GM19328 (cell line): ENCODE measurements at regions not wholly inside any gene's neighbourhood (a gene's known extent, or its start where the extent isn't known, plus 50 kb on each side); places are given as distances from the start of the nearest gene placed in this dataset.
"Not testable (repeated sequence)": the region's sequence is repeated elsewhere in the genome, so short reads cannot be mapped to it uniquely, and the experiment has no call there.

Experiments used
- ATAC-seq: cut with Tn5 transposase; IDR thresholded peaks from one replicate; pipeline ENCODE4 v1.9.1; 2021; ENCODE audit warnings: mild to moderate bottlenecking, moderate library complexity; ENCODE audit not compliant: unreplicated experiment

DNA sequence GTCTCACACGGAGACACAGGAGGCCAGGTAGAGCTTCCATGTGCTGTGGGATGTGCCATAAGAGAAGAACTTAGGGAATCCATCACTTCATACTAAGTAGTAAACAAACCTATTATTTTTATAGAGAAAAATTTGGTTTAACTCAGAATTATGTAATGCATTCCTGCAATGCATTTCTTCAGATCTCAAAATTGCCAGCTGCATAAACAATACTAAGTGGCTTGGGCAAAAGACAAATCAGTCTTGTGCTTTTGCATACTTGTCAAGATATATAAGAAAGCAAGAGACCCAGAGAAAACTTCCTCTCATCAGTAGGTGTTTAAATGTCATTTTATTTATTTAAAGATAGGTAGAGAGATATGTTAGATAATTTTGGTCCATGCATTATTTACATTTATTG, 382.1 kb upstream of the CTSO start:
- ATAC-seq: no peak

DNA sequence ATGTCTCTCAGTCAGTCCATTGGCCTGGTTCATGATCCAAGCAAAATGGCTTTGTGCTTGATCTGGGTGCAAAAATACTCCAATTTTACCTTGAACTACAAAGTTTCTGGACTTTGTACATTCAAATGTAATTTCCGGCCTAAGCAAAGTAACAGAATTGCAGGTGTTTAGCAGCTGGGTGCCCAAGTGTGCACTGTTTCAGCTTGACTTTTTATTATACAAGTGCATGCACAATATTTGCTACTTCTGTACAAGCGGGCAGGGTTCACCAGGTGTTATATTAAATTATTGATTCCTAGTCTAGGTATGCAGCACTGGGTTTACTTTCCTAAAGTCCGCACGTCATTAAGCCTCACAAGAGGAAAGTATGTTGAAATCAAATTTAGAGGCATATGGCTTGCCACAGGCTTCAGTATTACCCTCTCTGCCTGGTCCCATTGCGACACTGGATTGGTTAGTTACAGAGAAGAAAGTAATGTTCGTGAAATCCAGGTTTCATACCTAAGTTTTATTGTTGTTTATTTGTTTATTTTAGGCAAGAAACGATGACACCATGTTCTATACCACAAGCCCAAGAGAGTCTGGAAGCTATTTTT, 376.9 kb upstream of the CTSO start:
- no peak for ATAC-seq

DNA sequence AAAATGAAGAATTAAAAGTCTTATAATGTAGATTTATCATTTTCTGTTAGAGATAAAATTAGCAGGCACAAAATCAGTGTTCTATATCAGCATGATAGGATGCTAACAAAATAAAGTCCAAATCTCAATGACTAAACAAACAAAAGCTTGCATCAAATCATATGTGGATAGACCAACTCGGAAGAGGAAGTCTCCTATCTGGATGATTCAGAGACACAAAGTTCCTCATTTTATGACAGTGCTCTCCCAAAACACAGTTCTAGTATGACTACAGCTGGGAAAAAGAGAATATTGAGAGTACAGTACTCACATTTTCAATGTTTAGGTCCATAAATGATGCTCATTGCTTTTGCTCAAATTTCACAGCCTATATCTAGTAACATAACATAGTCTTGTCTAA, 376.1 kb upstream of the CTSO start:
- no peak for ATAC-seq

DNA sequence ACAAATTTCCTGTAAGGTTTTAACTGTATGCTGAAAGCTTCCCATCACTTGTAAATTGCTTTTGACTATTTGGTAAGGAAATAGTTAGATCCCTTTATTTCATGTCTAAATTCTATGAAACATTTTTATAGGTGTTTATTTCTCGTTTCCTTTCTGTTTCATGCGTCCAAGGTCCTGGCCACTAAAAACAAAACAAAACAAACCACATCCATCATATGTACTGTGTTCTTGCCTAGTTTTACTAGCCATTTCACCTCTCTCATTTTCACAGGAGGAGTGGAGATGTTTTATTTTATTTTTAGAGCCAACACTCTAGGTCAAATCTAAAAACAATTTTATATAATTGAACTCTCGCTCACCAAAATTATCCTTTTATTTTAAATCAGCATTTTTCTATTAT, 375.2 kb upstream of the CTSO start:
- ATAC-seq: no peak

DNA sequence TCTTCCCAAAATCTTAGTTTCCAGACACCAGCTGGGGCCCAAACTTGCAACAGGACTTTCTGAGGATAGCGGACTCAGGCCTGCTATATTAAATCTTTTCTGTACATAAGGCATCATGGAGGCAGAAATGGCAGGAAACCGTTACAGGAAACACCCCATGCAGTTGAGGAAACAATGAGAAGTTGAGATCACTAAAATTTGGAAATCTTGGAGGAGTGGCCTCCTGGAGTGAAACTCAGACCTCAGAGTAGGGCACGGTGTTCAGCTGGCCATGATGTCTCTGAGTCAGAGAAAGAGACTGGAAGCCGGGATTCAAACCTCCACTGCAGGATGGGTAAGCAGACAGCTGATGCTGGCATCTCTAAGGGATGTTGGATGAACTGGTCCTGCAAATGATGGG, 372.6 kb upstream of the CTSO start:
- ATAC-seq: no peak

DNA sequence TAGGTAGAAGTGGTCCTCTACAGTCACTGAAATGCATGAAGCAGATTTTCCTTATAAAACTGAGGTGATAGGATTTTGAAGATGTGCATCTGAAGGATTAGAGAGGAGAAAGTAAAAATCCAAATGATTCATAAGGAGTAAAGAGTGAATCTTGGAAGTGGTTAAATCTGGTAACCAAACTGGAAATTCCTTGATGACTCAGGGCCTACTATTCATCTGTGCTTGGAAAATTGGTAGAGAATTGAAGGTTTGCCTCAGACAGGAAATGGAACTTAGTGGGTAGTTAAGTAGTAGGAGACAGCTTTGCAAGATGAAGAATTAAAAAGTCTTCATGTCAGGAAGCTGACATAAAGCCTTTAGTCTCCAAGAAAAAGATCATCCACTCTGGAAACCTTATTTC, 368.9 kb upstream of the CTSO start:
- ATAC-seq: no peak

DNA sequence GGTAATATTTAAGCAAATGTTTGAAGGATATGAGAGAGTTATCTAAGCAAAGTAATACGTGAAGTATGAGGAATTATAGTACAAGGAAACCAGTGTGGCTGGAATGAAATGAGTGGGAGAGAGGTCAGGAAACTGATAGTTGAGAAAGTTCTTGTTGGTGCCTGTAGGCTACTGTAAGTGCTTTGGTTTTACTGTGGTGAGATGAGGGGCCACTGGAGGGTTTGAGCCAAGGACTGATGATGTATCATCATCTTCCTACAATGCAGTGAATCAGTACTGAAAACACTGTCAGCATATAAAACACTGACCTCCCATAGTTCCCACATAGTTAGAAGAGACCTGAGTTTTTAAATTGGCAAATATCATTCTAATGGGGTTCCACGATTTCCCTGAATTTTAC, 367.5 kb upstream of the CTSO start:
- no peak for ATAC-seq

DNA sequence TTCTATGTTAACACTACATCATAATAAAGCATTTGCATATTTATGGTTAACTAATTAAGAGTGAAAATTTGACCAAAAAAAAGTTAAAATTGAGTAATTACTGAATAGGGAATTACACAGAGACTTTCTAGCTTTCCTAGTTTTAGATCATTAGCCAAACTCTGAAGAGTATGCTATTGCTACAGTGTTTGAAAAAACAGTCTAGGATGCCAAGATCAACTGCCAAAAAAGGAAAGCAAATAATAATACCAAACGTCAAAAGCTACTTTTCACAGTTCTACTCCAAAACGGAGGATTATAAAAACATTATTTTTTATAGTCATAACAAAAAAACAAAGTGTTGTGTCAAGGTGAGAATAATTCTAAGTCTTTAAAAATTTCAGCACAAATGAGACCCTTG, 359.8 kb upstream of the CTSO start:
- no peak for ATAC-seq

DNA sequence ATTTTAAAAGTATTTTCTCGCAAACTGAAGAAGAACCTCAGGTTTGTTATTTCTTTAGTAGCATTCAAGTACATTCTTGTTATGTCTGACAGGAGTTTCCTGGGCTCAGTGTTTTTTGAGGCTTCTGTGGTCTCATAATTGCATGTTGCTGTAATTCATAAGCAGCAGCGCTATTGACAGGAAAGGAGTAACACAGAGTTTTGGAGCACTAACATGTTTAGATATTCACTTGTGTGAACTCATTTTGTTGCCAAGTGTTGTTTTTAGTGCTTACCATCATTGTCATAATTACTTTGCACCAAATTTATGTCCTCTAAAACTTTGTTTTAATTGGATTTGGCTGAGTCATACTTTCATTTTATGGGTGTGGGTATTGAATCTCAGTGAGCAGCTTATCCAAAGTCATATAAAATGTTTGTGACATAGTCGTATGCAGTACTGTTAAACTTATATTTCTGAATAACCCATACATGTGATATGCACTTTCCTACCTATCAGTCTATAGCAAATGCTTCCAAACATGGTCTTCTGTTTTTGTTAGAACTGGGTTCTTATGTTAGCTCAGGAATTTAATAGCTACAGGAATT, 358.7 kb upstream of the CTSO start:
- ATAC-seq: no peak

DNA sequence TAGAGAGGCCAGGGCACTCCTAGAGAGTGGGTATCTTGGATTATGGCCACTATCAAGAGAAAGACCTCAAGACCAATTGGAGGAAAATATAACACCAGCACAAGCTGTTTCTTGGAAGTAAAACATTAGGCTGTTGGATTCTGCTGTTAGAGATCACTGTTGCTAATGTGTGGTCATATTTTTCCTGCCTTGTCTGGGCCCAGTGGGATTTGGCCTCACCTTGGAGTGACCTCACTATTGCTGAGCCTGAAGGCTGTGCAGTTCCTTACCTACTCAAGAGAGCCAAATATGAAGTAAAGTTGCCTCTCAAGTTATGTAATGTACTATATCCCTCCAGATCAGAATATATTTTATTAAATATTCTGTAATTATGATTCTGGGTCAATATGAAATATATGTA, 355.4 kb upstream of the CTSO start:
- no peak for ATAC-seq

DNA sequence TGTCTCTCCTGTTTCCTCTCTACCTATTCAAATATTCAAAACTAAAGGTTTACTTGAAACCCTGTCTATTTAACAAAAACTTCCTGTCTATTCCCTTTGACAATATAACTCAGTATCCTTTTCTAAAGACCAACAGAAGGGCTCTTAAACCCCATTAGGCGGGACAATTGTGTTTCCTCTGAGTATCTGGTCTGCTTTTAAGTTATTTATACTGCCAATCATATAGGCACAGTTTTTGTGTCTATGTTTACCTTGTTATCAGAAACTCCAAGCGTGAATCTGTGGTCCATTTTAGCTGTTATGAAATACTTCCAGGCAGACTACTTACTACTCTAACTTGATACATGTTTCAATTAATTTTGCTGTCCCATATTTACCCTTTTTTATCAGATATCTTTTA, 350.0 kb upstream of the CTSO start:
- no peak for ATAC-seq

DNA sequence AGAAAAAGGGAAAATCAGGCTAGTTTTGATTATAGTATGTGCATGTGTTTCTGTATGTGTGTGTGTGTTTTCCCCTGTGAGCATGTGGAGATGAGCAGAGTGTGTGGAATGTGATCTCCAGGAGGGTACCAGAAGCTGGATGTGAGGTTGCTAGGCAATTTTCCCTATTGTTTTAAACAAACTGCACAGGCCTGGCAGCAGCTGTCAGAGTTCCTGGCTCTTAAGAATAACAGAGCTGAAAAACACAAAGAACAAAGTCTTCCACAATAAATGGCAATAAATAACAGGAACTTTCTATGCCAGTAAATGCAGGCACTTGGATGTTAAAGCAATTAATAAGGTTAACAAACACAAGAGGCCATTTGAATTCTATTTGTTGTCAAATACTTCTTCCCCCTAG, 344.6 kb upstream of the CTSO start:
- no peak for ATAC-seq

DNA sequence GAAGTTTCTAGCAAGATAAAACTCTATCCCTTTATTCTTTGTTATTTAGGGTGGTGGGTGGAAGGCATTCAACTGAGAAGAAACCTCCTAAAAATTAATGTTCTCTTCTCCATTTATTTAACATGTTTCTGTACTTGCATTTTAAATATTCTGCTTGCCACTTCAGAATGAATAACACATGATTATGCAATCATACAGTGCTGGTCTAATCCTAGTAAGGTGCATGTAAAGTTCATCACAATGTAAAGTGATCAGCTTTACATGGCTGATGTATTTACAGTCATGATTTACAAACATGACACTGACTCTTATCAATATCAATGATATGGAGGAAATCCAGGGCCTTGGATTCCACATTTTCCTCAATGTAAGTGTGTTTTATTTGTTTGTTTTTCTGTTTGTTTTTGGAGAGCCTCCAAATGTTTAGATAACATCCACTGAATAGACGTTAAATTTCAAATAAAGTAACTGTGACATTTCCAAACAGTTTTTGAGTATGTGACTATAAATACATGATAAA, 342.1 kb upstream of the CTSO start:
- no peak for ATAC-seq

DNA sequence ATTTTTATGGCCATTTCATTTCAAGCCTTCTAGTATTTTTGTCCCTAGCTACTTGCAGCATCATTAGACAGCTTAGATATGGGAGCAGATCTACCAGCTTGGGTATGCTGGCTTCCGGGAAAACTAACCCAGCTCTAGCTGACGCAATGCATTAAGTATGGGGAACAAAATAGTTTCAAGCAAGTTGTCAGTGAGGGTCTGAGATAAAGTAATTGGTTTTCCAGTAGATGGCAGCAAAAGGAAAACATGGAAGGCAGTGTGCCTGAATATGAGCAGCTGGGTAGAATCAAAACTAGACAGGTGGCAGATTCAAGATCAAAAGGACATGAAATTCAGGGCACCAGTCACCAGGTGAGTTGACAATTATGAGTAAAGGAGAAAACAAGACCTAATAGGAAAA, 340.9 kb upstream of the CTSO start:
- ATAC-seq: no peak

DNA sequence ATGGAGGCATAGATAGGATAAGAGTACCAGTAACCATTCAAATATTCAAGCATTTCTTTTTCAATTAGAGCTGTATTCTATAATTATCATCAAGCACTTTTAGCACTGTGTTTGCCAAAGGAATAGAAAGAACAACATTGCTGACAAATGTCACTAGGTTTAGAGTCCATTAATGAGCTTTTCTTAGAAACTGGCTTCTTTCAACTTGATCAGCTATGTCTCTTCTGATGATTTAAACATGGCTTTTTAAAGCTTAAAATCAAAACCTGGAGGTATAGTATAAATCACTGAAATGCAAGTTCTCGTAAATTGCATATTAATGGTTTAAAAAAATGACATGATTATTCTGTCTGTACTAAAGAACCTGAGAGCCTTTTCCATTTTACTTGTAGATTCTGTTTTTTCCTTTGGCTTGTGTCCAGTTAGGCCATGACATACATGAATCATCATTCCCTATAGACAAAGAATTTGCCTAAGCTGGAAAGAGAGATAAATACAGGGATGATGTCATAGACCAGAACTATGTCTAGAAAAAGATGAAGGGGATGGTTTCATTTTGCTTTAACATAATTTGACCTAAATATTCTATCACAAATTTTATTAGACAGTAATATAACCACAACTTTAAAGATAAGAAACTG, 340.1 kb upstream of the CTSO start:
- no peak for ATAC-seq

DNA sequence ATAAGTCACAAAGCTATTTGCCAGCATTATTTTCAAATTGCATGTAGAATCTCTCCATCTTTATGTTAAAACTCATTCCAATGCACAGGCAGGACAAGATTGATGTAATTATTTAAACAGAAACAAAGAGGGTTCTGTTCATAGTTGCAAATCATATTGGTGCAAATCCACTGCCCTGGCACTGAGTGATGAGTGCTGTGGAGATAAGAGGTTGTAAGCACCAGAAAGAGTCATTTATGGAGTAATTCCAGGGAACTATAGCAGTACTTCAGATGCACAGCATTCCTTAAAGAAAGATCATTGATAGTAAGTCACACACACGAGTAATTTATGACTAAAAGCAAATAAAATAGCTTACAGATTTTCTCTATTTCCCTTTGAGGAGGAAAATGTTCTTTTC, 337.7 kb upstream of the CTSO start:
- no peak for ATAC-seq

DNA sequence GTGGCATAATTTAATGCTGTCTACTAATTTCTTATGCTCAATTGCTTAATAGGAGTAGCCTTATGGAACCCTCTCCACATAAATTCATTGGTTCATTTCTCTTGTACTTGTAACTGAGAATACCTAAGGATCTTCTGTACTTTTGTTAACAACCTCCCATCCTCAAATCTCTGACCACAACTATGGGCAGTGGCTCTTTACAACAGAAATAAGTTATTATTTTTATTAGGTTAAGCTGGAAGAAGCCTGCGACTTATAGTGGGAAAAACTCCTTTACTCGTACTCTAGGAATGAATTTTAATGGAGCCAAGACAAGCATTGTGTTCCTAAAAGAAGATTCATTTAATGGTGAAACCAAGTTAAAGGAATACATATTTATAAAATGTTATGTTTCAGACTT, 337.1 kb upstream of the CTSO start:
- no peak for ATAC-seq

DNA sequence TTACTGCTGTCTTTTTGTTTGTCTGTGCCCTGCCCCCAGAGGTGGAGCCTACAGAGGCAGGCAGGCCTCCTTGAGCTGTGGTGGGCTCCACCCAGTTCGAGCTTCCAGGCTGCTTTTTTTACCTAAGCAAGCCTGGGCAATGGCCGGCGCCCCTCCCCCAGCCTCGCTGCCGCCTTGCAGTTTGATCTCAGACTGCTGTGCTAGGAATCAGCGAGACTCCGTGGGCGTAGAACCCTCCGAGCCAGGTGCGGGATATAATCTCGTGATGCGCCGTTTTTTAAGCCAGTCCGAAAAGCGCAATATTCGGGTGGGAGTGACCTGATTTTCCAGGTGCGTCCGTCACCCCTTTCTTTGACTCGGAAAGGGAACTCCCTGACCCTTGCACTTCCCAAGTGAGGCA, 336.4 kb upstream of the CTSO start:
- ATAC-seq: not testable (repeated sequence)

DNA sequence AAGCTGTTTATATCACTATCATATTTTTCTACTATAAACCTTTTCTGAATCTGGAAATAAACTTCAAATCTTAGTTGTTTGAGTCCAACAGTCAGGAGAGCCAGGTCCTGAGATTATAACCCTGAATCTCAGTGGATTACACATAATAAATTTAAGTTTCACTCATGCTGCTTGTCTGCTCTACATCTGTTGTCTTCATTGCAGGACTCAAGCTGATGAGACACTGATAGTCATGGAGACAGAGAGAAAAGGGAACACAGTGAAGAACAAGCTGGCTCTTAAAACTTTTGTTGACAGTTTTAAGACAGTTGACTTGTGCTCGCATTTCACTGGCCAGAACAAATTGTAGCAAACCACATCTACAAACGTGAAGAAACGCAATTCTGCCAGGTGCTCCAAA, 327.0 kb upstream of the CTSO start:
- no peak for ATAC-seq

DNA sequence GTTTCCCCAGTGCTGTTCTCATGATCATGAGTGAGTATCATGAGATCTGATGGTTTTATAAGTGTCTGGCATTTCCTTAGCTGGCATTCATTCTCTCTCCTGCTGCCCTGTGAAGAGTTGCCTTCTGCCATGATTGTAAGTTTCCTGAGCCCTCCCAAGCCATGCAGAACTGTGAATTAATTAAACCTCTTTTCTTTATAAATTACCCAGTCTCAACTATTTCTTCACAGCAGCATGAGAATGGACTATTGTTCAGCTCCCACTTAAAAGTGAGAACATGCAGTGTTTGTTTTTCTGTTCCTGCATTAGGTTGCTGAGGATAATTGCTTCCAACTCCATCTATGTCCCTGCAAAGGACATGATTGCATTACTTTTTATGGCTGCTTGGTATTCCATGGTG, 311.7 kb upstream of the CTSO start:
- no peak for ATAC-seq

DNA sequence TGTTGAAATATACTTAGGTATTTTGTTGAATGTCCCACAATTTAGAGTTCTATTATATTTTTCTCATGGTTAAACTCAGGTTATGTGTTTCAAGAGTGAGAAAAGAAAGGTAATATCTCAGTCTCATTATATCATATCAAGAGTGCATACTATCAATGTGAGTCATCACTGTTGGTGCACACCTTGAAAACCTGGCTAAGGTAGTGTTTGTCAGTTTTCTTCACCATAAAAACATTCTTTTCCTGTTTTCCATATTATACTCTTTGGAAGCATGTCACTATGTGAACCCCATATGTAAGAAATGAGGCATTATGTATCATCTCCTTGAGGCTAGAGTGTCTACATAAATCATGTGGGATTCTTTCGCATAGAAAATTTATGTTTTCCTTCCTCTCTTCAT, 307.6 kb upstream of the CTSO start:
- no peak for ATAC-seq

DNA sequence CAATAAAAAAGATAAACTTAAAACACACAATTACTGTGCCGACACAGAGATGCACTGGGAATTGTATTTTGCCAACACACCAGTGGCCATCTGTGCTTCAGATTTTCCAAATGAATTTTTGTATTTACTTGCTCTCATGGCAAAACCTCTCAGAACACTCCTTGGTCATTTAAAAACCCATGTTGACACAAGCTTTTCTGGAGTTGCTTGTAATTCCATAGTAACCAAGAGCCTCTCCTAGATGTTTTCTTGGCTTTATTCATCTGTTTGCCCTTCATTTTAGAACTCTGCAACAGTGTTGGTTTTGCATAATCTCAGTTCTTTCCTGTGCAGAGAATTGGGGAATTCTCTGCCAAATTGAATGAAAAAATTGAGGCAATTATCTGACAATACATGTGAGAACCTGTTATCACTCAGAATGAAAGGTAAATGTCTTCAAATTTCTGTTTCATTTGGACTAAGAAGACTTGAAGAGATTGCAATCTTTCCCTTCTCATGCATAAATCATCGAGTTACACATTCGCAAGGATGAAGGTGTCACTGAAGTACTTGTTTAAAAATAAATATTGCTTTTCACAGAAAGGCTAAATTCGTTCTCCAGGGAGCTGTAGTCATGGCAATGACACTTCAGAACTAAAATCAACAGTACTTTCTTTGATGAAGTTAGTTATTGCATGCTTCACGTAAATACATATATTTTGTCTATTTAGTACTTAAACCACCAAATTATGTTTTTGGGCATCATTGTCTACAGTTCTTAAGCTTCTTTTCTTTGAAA, 301.8 kb upstream of the CTSO start:
- ATAC-seq: no peak
